ENCODE measurements at regions not wholly inside any gene's neighbourhood (a gene's known extent, or its start where the extent isn't known, plus 50 kb on each side); places are given as distances from the start of the nearest gene placed in this dataset.

DNA sequence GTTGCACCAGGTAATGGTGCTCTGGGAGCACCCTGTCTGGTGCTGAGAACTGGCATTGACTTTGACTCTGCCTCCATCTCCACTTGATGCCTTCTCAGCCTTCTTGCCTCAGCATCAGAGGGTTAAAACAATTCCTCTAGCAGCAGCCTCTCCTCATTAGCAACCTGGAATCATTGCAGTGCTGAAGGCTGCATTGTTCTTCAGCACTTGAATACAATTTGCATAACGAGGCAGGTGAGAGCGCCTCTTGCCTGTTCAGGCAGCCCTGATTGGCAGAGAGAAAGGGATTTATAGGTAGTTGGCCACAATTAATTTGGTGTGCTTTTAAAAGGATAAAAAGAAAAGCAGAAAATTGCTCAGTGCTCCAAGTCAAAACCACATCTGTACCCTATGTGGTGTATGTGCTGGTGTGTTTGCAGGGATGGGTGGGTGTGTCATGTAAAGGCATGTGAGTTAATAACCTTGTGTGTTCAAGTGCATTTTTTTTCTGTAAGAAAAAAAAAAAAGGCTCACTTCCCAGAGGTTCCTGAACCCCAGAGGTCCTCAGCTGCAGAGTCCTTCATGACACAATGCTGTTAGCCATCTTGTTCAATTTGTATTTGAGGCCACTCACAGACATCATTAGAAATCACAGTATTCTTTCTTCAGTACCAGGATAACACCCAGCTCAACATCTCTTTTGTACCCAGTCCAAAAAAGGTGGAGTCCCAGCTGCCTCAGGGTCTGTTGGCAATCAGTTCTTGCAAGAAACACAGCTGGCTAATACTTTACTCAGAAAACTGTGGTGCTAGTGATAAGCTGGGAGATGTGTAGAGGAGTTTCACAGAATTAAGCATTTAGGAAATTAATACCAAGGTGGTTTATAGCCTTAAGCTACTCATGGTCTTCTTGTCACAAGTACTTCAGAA is 385.6 kb downstream of the GRIN2B start:
- no peaks in the 10 kb centered on the region for H3K36me3 ChIP-seq
- H3K27ac ChIP-seq (replicated peaks), result no peak overlapping the region
- no peak overlapping the region for H3K4me3 ChIP-seq
- no peaks in the 10 kb centered on the region for H3K4me1 ChIP-seq
- no peaks in the 10 kb centered on the region for H3K27me3 ChIP-seq (ENCODE audit: low read depth)
- TF ChIP-seq, protein P1, sequence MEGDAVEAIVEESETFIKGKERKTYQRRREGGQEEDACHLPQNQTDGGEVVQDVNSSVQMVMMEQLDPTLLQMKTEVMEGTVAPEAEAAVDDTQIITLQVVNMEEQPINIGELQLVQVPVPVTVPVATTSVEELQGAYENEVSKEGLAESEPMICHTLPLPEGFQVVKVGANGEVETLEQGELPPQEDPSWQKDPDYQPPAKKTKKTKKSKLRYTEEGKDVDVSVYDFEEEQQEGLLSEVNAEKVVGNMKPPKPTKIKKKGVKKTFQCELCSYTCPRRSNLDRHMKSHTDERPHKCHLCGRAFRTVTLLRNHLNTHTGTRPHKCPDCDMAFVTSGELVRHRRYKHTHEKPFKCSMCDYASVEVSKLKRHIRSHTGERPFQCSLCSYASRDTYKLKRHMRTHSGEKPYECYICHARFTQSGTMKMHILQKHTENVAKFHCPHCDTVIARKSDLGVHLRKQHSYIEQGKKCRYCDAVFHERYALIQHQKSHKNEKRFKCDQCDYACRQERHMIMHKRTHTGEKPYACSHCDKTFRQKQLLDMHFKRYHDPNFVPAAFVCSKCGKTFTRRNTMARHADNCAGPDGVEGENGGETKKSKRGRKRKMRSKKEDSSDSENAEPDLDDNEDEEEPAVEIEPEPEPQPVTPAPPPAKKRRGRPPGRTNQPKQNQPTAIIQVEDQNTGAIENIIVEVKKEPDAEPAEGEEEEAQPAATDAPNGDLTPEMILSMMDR (IDR thresholded peaks at IDR 0.05; ENCODE audit: borderline replicate concordance), result no peak
- intact Hi-C loops (cut with micrococcal nuclease), result no loop called here
- H3K9me3 ChIP-seq (replicated peaks), result no peaks in the 10 kb centered on the region
- no peak for DNase-seq

DNA sequence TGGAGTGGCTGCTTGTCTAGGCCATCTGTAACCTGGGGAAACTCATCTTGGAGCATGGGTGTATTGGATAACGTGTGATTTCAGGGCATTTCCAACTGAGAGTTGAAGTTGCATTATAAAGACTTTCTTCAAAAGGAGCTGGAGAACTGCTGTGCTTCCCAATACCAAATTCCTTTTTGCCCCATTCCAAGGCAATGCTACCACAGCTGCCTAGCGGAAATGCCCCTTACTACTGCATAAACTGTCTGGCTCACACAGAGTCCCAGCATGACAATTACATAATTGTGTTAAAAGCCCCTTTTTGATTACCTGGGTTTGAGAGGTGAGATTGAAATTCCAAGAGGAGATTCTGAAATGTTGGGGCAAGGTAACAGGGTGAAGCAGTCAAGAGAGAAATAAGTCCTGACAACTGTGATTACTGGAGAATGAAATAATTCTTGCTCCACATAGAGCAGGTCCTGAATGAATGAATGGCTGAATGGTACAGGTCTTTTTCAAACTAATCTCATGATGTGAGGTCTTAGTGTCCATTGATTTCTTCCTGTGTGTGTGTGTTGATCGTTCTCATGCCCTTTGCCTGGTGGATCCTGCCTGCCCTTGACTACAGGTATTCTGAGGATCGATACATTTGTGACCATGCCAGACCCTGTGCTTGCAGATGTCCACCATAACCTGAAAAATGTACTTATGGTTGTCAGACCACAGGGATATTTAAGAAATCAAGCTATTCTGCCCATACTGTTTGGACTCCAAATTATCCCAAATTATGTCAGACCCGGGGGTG is 386.5 kb downstream of the GRIN2B start:
- intact Hi-C loops (cut with micrococcal nuclease), result no loop called here
- Histone ChIP-seq H3K27me3 (ENCODE audit: low read depth) (no peaks in the 10 kb centered on the region), H3K4me1 (no peaks in the 10 kb centered on the region), H3K36me3 (no peaks in the 10 kb centered on the region), H3K27ac (replicated peaks) (no peak overlapping the region), H3K4me3 (no peak overlapping the region), H3K9me3 (replicated peaks) (no peaks in the 10 kb centered on the region)
- TF ChIP-seq, protein P1 (IDR thresholded peaks at IDR 0.05; ENCODE audit: borderline replicate concordance), result no peak
- DNase-seq, result no peak

DNA sequence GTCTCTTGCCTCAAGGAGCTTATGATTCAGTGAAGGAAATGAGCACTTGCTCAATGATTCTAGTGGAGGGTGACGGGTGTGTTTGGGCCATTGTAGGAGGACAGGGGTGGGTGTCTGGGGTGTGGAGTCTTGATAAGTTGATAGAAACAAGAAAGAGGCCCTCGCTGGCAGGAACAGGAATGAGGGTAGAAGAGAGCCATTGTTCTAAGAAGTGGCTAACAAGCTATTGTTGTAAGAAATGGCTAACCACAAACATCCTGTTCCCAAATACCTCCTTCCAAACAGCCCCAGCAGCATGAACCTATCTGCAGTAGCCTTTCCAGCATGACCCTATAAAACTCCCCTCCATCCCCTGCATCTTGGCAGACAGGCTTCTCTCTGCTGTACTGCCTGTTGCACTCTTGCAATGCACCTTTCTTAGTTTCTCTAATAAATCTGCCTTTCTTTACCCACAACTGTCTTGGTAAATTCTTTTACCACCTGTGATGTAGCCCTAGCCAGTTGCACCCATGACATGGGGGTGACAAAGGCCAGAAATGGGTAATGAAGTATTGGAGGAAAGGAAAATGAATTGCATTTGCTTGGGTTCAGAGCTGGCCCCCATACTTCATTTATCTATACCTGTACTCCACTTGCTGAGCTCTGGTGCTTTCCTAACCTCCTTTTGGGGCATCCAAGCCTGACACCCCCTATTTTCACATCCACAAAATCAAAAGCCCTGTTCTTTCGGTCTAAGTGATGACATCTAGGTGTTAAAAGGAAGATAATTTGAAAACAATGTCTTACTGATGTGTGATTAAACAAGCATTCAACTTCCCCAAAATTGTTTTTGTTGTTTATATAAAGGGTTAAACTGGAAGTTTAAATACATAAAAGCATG is 389.1 kb downstream of the GRIN2B start:
- intact Hi-C loops (cut with micrococcal nuclease), result no loop called here
- H3K27ac ChIP-seq (replicated peaks), result no peak overlapping the region
- DNase-seq, result no peak
- TF ChIP-seq, protein P1 (IDR thresholded peaks at IDR 0.05; ENCODE audit: borderline replicate concordance), result no peak
- H3K4me3 ChIP-seq, result no peak overlapping the region
- H3K4me1 ChIP-seq, result no peaks in the 10 kb centered on the region
- no peaks in the 10 kb centered on the region for H3K27me3 ChIP-seq (ENCODE audit: low read depth)
- H3K36me3 ChIP-seq, result no peaks in the 10 kb centered on the region
- no peaks in the 10 kb centered on the region for H3K9me3 ChIP-seq (replicated peaks)

DNA sequence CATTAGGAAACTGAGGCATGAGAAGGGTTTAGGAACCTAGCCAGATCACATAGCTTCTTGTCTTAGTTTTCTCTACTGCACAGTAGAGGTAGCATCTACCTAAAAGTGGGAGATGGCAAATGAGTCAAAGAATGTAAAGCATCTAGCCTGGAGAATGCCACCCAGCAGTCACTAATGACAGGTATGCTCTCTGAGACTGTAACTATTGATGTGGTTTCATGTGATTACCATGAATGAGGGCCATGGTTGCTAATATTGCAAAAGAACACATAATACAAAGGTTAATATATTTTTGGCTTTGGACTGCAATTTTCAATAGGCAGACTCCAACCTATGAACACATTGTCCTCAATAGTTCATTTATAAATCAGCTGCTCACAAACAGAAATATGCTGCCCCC is 389.9 kb downstream of the GRIN2B start:
- intact Hi-C loops (cut with micrococcal nuclease), result no loop called here

More for the DNA sequence above, 389.9 kb downstream of the GRIN2B start:
- TF ChIP-seq, protein P1 (IDR thresholded peaks at IDR 0.05; ENCODE audit: borderline replicate concordance), result no peak
- Histone ChIP-seq H3K4me3 (no peak overlapping the region), H3K27ac (replicated peaks) (no peak overlapping the region), H3K27me3 (ENCODE audit: low read depth) (no peaks in the 10 kb centered on the region), H3K36me3 (no peaks in the 10 kb centered on the region), H3K9me3 (replicated peaks) (no peaks in the 10 kb centered on the region), H3K4me1 (no peaks in the 10 kb centered on the region)
- DNase-seq, result no peak
